ENCODE measurements at regions not wholly inside any gene's neighbourhood (a gene's known extent, or its start where the extent isn't known, plus 50 kb on each side); places are given as distances from the start of the nearest gene placed in this dataset.

GRCh38 chr13:103273825-103274224 lies 207.6 kb upstream of the SLC10A2 start:
- Mint-ChIP-seq H3K9me3 (no peaks in the 10 kb centered on the region), H3K27me3 (no peaks in the 10 kb centered on the region), H3K4me1 (no peaks in the 10 kb centered on the region), H3K27ac (no peak overlapping the region), H3K4me3 (no peak overlapping the region), H3K36me3 (ENCODE audit: low read depth) (no peaks in the 10 kb centered on the region)
- ATAC-seq: no peak
- no peak for DNase-seq

- DNase-seq (no peak), ATAC-seq (no peak)
- Mint-ChIP-seq H3K4me3 (no peak overlapping the region), H3K27me3 (no peaks in the 10 kb centered on the region), H3K27ac (no peak overlapping the region), H3K9me3 (no peaks in the 10 kb centered on the region), H3K36me3 (ENCODE audit: low read depth) (no peaks in the 10 kb centered on the region), H3K4me1 (no peaks in the 10 kb centered on the region)
These were observed 206.6 kb upstream of the SLC10A2 start for GRCh38 chr13:103272770-103273169.

DNA sequence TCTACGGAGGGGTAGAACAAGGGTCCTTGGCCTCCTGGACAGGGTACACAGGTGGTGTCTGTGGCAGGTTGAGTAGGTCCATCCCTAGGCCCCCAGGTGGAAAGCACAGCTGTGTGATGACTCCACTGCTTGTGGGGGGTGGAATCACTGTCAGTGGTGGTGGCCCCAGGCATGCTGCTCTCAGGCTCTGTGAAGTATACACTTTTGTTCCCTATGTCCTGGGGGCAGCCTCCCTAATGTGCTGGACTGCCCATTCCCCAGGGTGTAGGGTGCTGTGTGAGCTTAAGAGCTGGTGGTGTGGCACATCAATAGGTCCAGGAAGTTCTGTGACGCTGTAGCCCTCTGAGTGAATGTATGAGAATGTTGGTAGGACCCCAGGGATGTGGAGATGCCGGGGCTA lies 197.2 kb upstream of the SLC10A2 start:
- Mint-ChIP-seq H3K36me3 (ENCODE audit: low read depth) (no peaks in the 10 kb centered on the region), H3K27ac (no peak overlapping the region), H3K27me3 (no peaks in the 10 kb centered on the region), H3K9me3 (peaks cover 45% of the 10 kb centered on the region), H3K4me3 (no peak overlapping the region), H3K4me1 (no peaks in the 10 kb centered on the region)
- no peak for DNase-seq
- ATAC-seq: peak; percentile 40

DNA sequence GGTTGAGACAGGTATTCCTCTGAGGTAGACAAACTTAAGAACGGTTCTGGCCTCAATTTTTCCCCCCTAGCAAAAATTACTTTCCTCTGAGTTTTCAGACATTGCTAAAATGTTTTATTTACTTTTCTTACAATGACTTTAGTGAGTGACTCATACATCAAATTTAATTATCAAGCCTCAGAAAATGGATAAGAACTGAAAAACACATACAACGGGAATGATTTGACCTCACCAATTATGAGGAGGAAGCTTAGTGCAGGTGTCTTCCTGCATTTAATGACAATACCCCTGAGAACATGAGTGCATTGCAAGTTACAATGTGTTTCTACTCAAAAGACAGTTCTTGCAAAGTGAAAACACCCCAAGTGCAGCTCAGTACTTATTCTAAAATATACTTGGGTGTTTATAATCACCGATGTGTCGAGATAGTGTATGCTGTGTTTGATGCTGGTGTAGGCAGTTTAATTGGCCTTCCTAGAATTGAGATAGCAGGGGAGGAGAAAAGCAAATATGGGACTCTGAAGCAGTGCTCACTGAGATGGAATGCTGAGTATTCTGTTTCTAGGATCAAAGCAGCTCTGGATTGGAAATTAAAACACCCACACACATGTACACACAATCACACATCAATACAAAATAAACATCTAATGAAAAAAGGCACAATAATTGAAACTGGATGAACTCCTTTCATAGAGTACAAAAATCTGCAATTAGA lies 189.5 kb upstream of the SLC10A2 start:
- no peaks in the 10 kb centered on the region for H3K4me1 Mint-ChIP-seq
- DNase-seq: no peak
- no peaks in the 10 kb centered on the region for H3K27me3 Mint-ChIP-seq
- H3K27ac Mint-ChIP-seq: no peak overlapping the region
- no peak for ATAC-seq
- no peak overlapping the region for H3K4me3 Mint-ChIP-seq
- no peaks in the 10 kb centered on the region for H3K36me3 Mint-ChIP-seq (ENCODE audit: low read depth)
- peaks cover 11% of the 10 kb centered on the region for H3K9me3 Mint-ChIP-seq

DNA sequence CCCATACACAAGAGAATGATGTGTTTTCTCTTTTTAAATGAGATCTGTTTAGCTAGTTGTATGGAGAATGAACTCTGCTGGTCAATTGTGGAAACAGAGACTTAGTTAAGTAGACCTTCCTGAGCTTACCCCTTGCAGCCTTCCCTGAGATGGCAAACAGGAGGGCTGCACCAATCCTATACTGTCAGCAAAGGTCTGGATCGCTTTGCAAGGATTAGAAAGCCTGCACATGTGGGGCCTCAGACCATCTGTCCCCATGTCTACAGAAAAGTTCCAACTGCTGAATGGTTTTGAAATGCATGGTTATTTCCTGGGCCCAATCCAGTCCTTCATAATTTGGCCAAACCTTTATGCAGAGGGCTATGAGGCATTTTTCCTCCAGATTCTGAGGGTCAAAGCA lies 183.9 kb upstream of the SLC10A2 start:
- no peaks in the 10 kb centered on the region for H3K27me3 Mint-ChIP-seq
- no peak overlapping the region for H3K4me3 Mint-ChIP-seq
- no peak overlapping the region for H3K27ac Mint-ChIP-seq
- peaks cover 4% of the 10 kb centered on the region for H3K9me3 Mint-ChIP-seq
- H3K4me1 Mint-ChIP-seq: no peaks in the 10 kb centered on the region
- DNase-seq (no peak), ATAC-seq (no peak)
- H3K36me3 Mint-ChIP-seq (ENCODE audit: low read depth): no peaks in the 10 kb centered on the region

GRCh38 chr13:103246581-103247200 lies 180.5 kb upstream of the SLC10A2 start:
- Mint-ChIP-seq H3K9me3 (peaks cover 4% of the 10 kb centered on the region), H3K4me3 (no peak overlapping the region), H3K27ac (no peak overlapping the region), H3K36me3 (ENCODE audit: low read depth) (no peaks in the 10 kb centered on the region), H3K4me1 (no peaks in the 10 kb centered on the region), H3K27me3 (no peaks in the 10 kb centered on the region)
- ATAC-seq: no peak
- DNase-seq: no peak

- H3K4me3 Mint-ChIP-seq: no peak overlapping the region
- no peaks in the 10 kb centered on the region for H3K27me3 Mint-ChIP-seq
- no peak for ATAC-seq
These were observed 177.3 kb upstream of the SLC10A2 start for GRCh38 chr13:103243495-103243894.

DNA sequence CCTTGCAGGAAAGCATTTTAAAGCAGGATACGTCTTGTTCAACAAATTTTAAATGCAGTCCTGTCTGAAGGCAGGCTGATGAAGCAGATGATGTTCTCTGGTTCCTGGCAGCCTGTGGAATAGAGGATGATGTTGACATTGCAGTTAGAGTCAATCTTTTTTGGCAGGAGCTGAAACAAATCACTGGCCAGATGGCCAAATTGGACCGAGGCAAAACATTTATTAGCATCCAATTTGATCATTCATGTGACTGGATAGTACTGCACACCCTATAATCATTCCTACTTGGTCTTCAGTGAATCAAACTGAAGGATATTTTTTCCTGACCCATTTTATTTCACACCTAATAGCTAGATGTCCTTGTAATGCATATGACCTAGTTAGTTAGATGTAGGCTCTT lies 172.2 kb upstream of the SLC10A2 start:
- no peak for DNase-seq
- no peak overlapping the region for H3K4me3 Mint-ChIP-seq
- H3K27me3 Mint-ChIP-seq: no peaks in the 10 kb centered on the region
- H3K36me3 Mint-ChIP-seq (ENCODE audit: low read depth): no peaks in the 10 kb centered on the region
- no peaks in the 10 kb centered on the region for H3K9me3 Mint-ChIP-seq
- H3K27ac Mint-ChIP-seq: no peak overlapping the region
- H3K4me1 Mint-ChIP-seq: no peaks in the 10 kb centered on the region
- ATAC-seq: no peak

More at GRCh38 chr13:103243495-103243894, 177.3 kb upstream of the SLC10A2 start:
- no peaks in the 10 kb centered on the region for H3K36me3 Mint-ChIP-seq (ENCODE audit: low read depth)
- DNase-seq: no peak
- no peaks in the 10 kb centered on the region for H3K4me1 Mint-ChIP-seq
- peaks cover 4% of the 10 kb centered on the region for H3K9me3 Mint-ChIP-seq
- no peak overlapping the region for H3K27ac Mint-ChIP-seq

DNA sequence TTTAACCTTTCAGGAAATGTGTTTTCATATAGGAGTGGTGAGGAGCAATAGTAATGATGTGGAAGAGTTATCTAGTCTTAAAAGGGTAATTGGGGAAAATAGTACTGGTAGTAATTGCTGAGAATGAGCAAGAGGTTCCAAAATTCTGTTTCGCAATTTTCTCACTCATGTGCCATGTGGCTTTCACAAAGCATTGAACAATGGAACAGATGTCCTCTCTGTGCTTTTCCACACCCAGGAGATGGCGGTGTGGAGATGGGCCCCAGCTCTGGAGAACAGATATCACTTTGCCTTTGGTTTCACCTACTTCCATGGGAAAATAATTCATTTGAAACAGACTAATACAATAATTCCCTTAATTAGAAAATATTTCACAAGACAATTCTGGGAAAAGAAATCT lies 170.0 kb upstream of the SLC10A2 start:
- H3K4me1 Mint-ChIP-seq: no peaks in the 10 kb centered on the region
- DNase-seq (no peak), ATAC-seq (no peak)
- H3K27ac Mint-ChIP-seq: no peak overlapping the region
- H3K9me3 Mint-ChIP-seq: peaks cover 9% of the 10 kb centered on the region
- no peaks in the 10 kb centered on the region for H3K27me3 Mint-ChIP-seq
- H3K36me3 Mint-ChIP-seq (ENCODE audit: low read depth): no peaks in the 10 kb centered on the region
- H3K4me3 Mint-ChIP-seq: no peak overlapping the region

DNA sequence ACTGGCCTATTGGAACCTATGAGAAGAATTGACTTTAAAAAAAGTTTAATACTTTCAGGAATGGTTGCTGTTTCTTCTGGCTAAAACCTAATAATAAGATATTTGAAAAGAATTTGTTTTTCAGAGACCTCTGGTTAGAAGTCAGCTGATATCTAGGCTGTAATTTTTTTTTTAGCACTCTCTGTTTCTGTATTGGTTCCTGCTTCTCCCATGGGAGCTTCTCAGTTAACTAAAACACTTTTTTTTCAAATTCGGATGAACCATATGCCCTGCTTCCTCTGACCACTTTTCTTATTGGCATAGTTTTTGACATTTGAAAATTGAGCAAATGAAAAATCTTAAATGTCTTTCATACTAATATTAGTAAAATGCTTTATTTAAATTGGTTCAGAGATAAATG lies 163.5 kb upstream of the SLC10A2 start:
- DNase-seq: no peak
- Mint-ChIP-seq H3K36me3 (ENCODE audit: low read depth) (no peaks in the 10 kb centered on the region), H3K27ac (no peak overlapping the region), H3K4me1 (no peaks in the 10 kb centered on the region), H3K9me3 (peaks cover 20% of the 10 kb centered on the region), H3K4me3 (no peak overlapping the region), H3K27me3 (no peaks in the 10 kb centered on the region)
- ATAC-seq: no peak

- no peak for DNase-seq
- ATAC-seq: no peak
- H3K4me3 Mint-ChIP-seq: no peak overlapping the region
- H3K27me3 Mint-ChIP-seq: no peaks in the 10 kb centered on the region
- no peak overlapping the region for H3K27ac Mint-ChIP-seq
- H3K9me3 Mint-ChIP-seq: peaks cover 6% of the 10 kb centered on the region
- no peaks in the 10 kb centered on the region for H3K36me3 Mint-ChIP-seq (ENCODE audit: low read depth)
- H3K4me1 Mint-ChIP-seq: no peaks in the 10 kb centered on the region
These were observed 158.6 kb upstream of the SLC10A2 start for GRCh38 chr13:103224804-103225203.

DNA sequence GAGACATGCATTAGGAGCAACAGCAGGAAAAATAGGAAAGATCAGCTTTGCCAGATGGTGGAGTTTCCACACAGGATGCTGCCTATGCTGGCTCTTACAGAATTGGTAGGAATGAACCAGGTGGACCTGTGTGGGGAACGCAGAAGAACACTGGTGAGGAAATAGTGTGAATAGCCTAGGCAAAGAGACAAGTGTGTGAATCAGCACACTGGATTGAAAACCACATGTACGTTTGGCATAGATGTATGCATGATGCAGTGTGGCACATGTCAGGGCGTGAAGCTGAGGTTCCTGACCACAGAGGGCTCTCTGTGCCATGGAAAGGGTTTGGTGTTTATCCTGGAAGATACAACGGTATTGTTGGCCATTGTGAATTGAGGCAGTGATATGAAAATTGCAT lies 156.5 kb upstream of the SLC10A2 start:
- no peaks in the 10 kb centered on the region for H3K4me1 Mint-ChIP-seq
- DNase-seq (no peak), ATAC-seq (no peak)
- no peaks in the 10 kb centered on the region for H3K36me3 Mint-ChIP-seq (ENCODE audit: low read depth)
- no peak overlapping the region for H3K27ac Mint-ChIP-seq
- H3K4me3 Mint-ChIP-seq: no peak overlapping the region
- no peaks in the 10 kb centered on the region for H3K27me3 Mint-ChIP-seq
- H3K9me3 Mint-ChIP-seq: no peaks in the 10 kb centered on the region

GRCh38 chr13:103218253-103218652 lies 152.0 kb upstream of the SLC10A2 start:
- no peaks in the 10 kb centered on the region for H3K27me3 Mint-ChIP-seq
- H3K27ac Mint-ChIP-seq: no peak overlapping the region
- ATAC-seq (no peak), DNase-seq (no peak)
- H3K4me3 Mint-ChIP-seq: no peak overlapping the region
- H3K36me3 Mint-ChIP-seq (ENCODE audit: low read depth): no peaks in the 10 kb centered on the region
- H3K4me1 Mint-ChIP-seq: no peaks in the 10 kb centered on the region
- no peaks in the 10 kb centered on the region for H3K9me3 Mint-ChIP-seq

- Mint-ChIP-seq H3K9me3 (no peaks in the 10 kb centered on the region), H3K4me1 (no peaks in the 10 kb centered on the region), H3K4me3 (no peak overlapping the region), H3K36me3 (ENCODE audit: low read depth) (no peaks in the 10 kb centered on the region), H3K27ac (no peak overlapping the region), H3K27me3 (no peaks in the 10 kb centered on the region)
- DNase-seq (no peak), ATAC-seq (no peak)
These were observed 146.9 kb upstream of the SLC10A2 start for GRCh38 chr13:103213152-103213551.

- no peaks in the 10 kb centered on the region for H3K27me3 Mint-ChIP-seq
- no peak overlapping the region for H3K4me3 Mint-ChIP-seq
- DNase-seq (no peak), ATAC-seq (no peak)
- no peaks in the 10 kb centered on the region for H3K4me1 Mint-ChIP-seq
- no peak overlapping the region for H3K27ac Mint-ChIP-seq
- no peaks in the 10 kb centered on the region for H3K9me3 Mint-ChIP-seq
- H3K36me3 Mint-ChIP-seq (ENCODE audit: low read depth): no peaks in the 10 kb centered on the region
These were observed 144.1 kb upstream of the SLC10A2 start for GRCh38 chr13:103210348-103210747.
